ENCODE measurements at regions not wholly inside any gene's neighbourhood (a gene's known extent, or its start where the extent isn't known, plus 50 kb on each side); places are given as distances from the start of the nearest gene placed in this dataset.

- Histone ChIP-seq H3K4me1 (no peaks in the 10 kb centered on the region), H3K27ac (no peak overlapping the region), H3K36me3 (no peaks in the 10 kb centered on the region), H3K27me3 (no peaks in the 10 kb centered on the region), H3K4me3 (no peak overlapping the region), H3K9me3 (no peaks in the 10 kb centered on the region)
- DNase-seq (ENCODE audit: extremely low spot score in 2 of 2) = no peak
- intact Hi-C loops (cut with DNase I) = no loop called here
- TF ChIP-seq POLR2AphosphoS5 (IDR thresholded peaks at IDR 0.05; ENCODE audit: insufficient read depth in 1 of 2, low read depth in 1 of 2) = no peak
- TF ChIP-seq, protein P1, sequence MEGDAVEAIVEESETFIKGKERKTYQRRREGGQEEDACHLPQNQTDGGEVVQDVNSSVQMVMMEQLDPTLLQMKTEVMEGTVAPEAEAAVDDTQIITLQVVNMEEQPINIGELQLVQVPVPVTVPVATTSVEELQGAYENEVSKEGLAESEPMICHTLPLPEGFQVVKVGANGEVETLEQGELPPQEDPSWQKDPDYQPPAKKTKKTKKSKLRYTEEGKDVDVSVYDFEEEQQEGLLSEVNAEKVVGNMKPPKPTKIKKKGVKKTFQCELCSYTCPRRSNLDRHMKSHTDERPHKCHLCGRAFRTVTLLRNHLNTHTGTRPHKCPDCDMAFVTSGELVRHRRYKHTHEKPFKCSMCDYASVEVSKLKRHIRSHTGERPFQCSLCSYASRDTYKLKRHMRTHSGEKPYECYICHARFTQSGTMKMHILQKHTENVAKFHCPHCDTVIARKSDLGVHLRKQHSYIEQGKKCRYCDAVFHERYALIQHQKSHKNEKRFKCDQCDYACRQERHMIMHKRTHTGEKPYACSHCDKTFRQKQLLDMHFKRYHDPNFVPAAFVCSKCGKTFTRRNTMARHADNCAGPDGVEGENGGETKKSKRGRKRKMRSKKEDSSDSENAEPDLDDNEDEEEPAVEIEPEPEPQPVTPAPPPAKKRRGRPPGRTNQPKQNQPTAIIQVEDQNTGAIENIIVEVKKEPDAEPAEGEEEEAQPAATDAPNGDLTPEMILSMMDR (IDR thresholded peaks at IDR 0.05) = no peak
- no peak for TF ChIP-seq POLR2A (IDR thresholded peaks at IDR 0.05)
Measured at GRCh38 chr13:88801361-88801760, 1130.2 kb downstream of the SLITRK5 start.

DNA sequence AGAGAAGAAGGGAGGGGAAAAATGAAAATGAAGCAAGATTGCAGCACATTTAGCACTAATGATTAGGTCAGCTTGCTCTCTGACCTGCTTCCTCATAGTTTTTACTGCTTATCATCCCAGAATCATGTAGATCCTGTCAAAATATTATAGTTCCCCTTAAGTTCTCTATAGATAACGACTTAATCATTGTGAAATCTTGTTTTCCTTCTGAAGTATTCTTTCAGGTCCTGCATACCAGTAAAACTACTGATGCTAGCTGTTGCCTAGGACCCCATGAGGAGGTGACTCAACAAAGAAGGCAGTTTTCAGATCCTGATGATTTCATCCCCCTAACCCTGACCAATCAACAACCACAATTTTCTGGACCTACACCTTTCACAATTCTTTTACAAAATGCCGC is 1131.7 kb downstream of the SLITRK5 start:
- no peak for TF ChIP-seq POLR2AphosphoS5 (IDR thresholded peaks at IDR 0.05; ENCODE audit: insufficient read depth in 1 of 2, low read depth in 1 of 2)
- TF ChIP-seq POLR2A (IDR thresholded peaks at IDR 0.05) = no peak
- TF ChIP-seq, protein P1 (IDR thresholded peaks at IDR 0.05) = no peak
- DNase-seq (ENCODE audit: extremely low spot score in 2 of 2) = no peak
- Histone ChIP-seq H3K27me3 (no peaks in the 10 kb centered on the region), H3K27ac (no peak overlapping the region), H3K4me3 (no peak overlapping the region), H3K36me3 (no peaks in the 10 kb centered on the region), H3K9me3 (no peaks in the 10 kb centered on the region), H3K4me1 (no peaks in the 10 kb centered on the region)
- intact Hi-C loops (cut with DNase I) = no loop called here

DNA sequence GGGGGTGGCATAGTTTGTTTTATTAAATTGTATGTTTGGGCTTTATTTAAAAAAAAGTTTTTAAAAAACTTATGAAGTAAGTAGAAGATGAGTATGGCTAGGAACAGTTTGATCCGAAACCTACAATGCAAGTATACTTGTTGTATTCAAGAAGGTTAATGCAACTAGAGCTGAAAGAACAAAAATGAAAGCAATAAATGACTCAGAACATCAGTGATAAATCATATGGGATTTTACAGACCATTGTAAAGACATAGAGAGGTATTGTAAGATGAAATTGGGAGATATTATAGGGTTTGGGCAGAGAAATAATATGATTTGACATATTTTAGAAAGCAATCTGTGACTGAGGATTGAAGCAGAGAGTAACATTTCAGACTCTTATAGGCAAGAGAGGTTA is 1135.3 kb downstream of the SLITRK5 start:
- intact Hi-C loops (cut with DNase I) = no loop called here
- H3K9me3 ChIP-seq = no peaks in the 10 kb centered on the region

GRCh38 chr13:88817560-88817959 is 1146.4 kb downstream of the SLITRK5 start:
- no peak for DNase-seq (ENCODE audit: extremely low spot score in 2 of 2)
- Histone ChIP-seq H3K4me1 (no peaks in the 10 kb centered on the region), H3K36me3 (no peaks in the 10 kb centered on the region), H3K27me3 (no peaks in the 10 kb centered on the region), H3K9me3 (no peaks in the 10 kb centered on the region), H3K27ac (no peak overlapping the region), H3K4me3 (no peak overlapping the region)
- intact Hi-C loops (cut with DNase I) = no loop called here
- TF ChIP-seq POLR2AphosphoS5 (IDR thresholded peaks at IDR 0.05; ENCODE audit: insufficient read depth in 1 of 2, low read depth in 1 of 2) = no peak
- no peak for TF ChIP-seq POLR2A (IDR thresholded peaks at IDR 0.05)
- TF ChIP-seq, protein P1 (IDR thresholded peaks at IDR 0.05) = no peak

More for the DNA sequence above, 1135.3 kb downstream of the SLITRK5 start:
- no peaks in the 10 kb centered on the region for H3K4me1 ChIP-seq
- H3K27me3 ChIP-seq = no peaks in the 10 kb centered on the region
- H3K4me3 ChIP-seq = no peak overlapping the region
- H3K36me3 ChIP-seq = no peaks in the 10 kb centered on the region
- no peak for DNase-seq (ENCODE audit: extremely low spot score in 2 of 2)
- H3K27ac ChIP-seq = no peak overlapping the region
- TF ChIP-seq POLR2AphosphoS5 (IDR thresholded peaks at IDR 0.05; ENCODE audit: insufficient read depth in 1 of 2, low read depth in 1 of 2) (no peak), POLR2A (IDR thresholded peaks at IDR 0.05) (no peak)
- TF ChIP-seq, protein P1 (IDR thresholded peaks at IDR 0.05) = no peak

- Histone ChIP-seq H3K4me1 (no peaks in the 10 kb centered on the region), H3K9me3 (no peaks in the 10 kb centered on the region), H3K27ac (no peak overlapping the region), H3K27me3 (no peaks in the 10 kb centered on the region), H3K4me3 (no peak overlapping the region), H3K36me3 (no peaks in the 10 kb centered on the region)
- intact Hi-C loops (cut with DNase I) = no loop called here
- no peak for DNase-seq (ENCODE audit: extremely low spot score in 2 of 2)
- TF ChIP-seq POLR2A (IDR thresholded peaks at IDR 0.05) = no peak
- no peak for TF ChIP-seq POLR2AphosphoS5 (IDR thresholded peaks at IDR 0.05; ENCODE audit: insufficient read depth in 1 of 2, low read depth in 1 of 2)
- TF ChIP-seq, protein P1 (IDR thresholded peaks at IDR 0.05) = no peak
Measured at GRCh38 chr13:88823114-88823513, 1151.9 kb downstream of the SLITRK5 start.

Measured in vagina (tissue), 2 donors.